PC-9 (cell line): ENCODE measurements at regions not wholly inside any gene's neighbourhood (a gene's known extent, or its start where the extent isn't known, plus 50 kb on each side); places are given as distances from the start of the nearest gene placed in this dataset.

Experiments
- BruUV-seq: library from RNA; stranded (reverse); fragments of 400-500 nt; replicated peaks from 2 replicates; lab custom pipeline; 2021; lab: Mats Ljungman, UMichigan
- CTCF ChIA-PET: fragments of 300-600 bp; sonication (Branson Sonifier 250); formaldehyde crosslinking; loops from one replicate; lab custom pipeline; 2022; ENCODE audit warnings: antibody characterized with exemption; lab: Charles Lee
- POLR2A ChIA-PET: fragments of 300-600 bp; sonication (Branson Sonifier 250); formaldehyde crosslinking; loops from one replicate; lab custom pipeline; 2022; ENCODE audit warnings: antibody characterized with exemption; ENCODE audit not compliant: unreplicated experiment; lab: Charles Lee
- DNase-seq, 2 experiments: peaks; one replicate each; pipeline versions ENCODE4 v3.0.0 to v3.0.0-alpha.2; 2015 to 2022; ENCODE audit warnings: mixed read lengths in 1 of 2
- H2AFZ ChIP-seq: fragments of 200-600 bp; sonication (generic); 2 replicates; pipeline ENCODE4 v1.8.1; 2017; ENCODE audit warnings: antibody characterized with exemption
- H3F3A ChIP-seq: fragments of 200-600 bp; sonication (generic); 2 replicates; pipeline ENCODE4 v1.8.1; 2017; ENCODE audit warnings: antibody characterized with exemption, mild to moderate bottlenecking, low read depth; ENCODE audit not compliant: insufficient read depth
- H3K27ac ChIP-seq: fragments of 200-600 bp; sonication (generic); 2 replicates; pipeline ENCODE4 v1.6.1; 2016; ENCODE audit warnings: mixed run types
- H3K27me3 ChIP-seq: fragments of 200-600 bp; sonication (generic); 2 replicates; pipeline ENCODE4 v1.6.1; 2016; ENCODE audit warnings: low read depth, mixed run types; ENCODE audit not compliant: insufficient read depth
- H3K36me3 ChIP-seq: fragments of 200-600 bp; sonication (generic); 2 replicates; pipeline ENCODE4 v1.6.1; 2016; ENCODE audit warnings: low read depth, mixed run types
- H3K4me1 ChIP-seq: fragments of 200-600 bp; sonication (generic); replicated peaks from 2 replicates; pipeline ENCODE4 v1.6.1; 2016; ENCODE audit warnings: mixed run types; ENCODE audit not compliant: insufficient read depth
- H3K4me2 ChIP-seq: fragments of 200-600 bp; sonication (generic); 2 replicates; pipeline ENCODE4 v1.6.1; 2017; ENCODE audit warnings: mixed run types
- H3K4me3 ChIP-seq: fragments of 200-600 bp; sonication (generic); 2 replicates; pipeline ENCODE4 v1.6.1; 2016; ENCODE audit warnings: mixed run types
- H3K79me2 ChIP-seq: fragments of 200-600 bp; sonication (generic); 2 replicates; pipeline ENCODE4 v1.6.1; 2017; ENCODE audit warnings: low read depth, mixed run types
- H3K9me2 ChIP-seq: fragments of 200-600 bp; sonication (generic); 2 replicates; pipeline ENCODE4 v1.8.1; 2017; ENCODE audit warnings: mild to moderate bottlenecking; ENCODE audit not compliant: insufficient read depth
- H3K9me3 ChIP-seq: fragments of 200-600 bp; sonication (generic); 2 replicates; pipeline ENCODE4 v1.8.1; 2016; ENCODE audit warnings: low read depth; ENCODE audit not compliant: insufficient read depth
- H4K20me1 ChIP-seq: fragments of 200-600 bp; sonication (generic); 2 replicates; pipeline ENCODE4 v1.8.1; 2017; ENCODE audit not compliant: insufficient read depth
- CTCF ChIP-seq: fragments of 200-600 bp; sonication (generic); conservative IDR thresholded peaks from 2 replicates; pipeline ENCODE4 v1.6.1; 2017; ENCODE audit warnings: mixed run types, antibody characterized with exemption, mild to moderate bottlenecking, moderate library complexity
- EZH2 ChIP-seq: fragments of 200-600 bp; sonication (generic); IDR thresholded peaks from 2 replicates; pipeline ENCODE4 v1.8.0; 2017; ENCODE audit warnings: antibody characterized with exemption, low read depth
- intact Hi-C: fragments of 100-400 bp; cut with micrococcal nuclease; formaldehyde crosslinking; loops from one replicate; pipeline ENCODE4 v1.10.0; 2022; ENCODE audit not compliant: unreplicated experiment

- Histone ChIP-seq H3K4me1 (no peaks in the 10 kb centered on the region), H3K27me3 (peaks cover 100% of the 10 kb centered on the region), H3K9me2 (no peaks in the 10 kb centered on the region), H3K4me2 (no peak overlapping the region), H3K4me3 (no peak overlapping the region), H3K36me3 (no peaks in the 10 kb centered on the region), H3F3A (no peaks in the 10 kb centered on the region), H2AFZ (no peak overlapping the region), H4K20me1 (no peaks in the 10 kb centered on the region), H3K79me2 (no peaks in the 10 kb centered on the region), H3K27ac (no peak overlapping the region), H3K9me3 (no peaks in the 10 kb centered on the region)
- intact Hi-C loops = no loop called here
- no TSS peak for BruUV-seq
- DNase-seq = no peak
- ChIA-PET POLR2A (no interaction called here), CTCF (no interaction called here)
- TF ChIP-seq CTCF (no peak), EZH2 (no peak)
These were observed 190.0 kb downstream of the OLFM1 start for GRCh38 chr9:135277219-135278201.

GRCh38 chr9:135278586-135278985, 191.1 kb downstream of the OLFM1 start:
- Histone ChIP-seq H3K9me2 (no peaks in the 10 kb centered on the region), H3K27me3 (peaks cover 99% of the 10 kb centered on the region), H3K79me2 (no peaks in the 10 kb centered on the region), H4K20me1 (no peaks in the 10 kb centered on the region), H3K4me2 (no peak overlapping the region), H3K4me3 (no peak overlapping the region), H2AFZ (no peak overlapping the region), H3K36me3 (no peaks in the 10 kb centered on the region), H3K9me3 (no peaks in the 10 kb centered on the region), H3F3A (no peaks in the 10 kb centered on the region), H3K27ac (no peak overlapping the region), H3K4me1 (no peaks in the 10 kb centered on the region)
- intact Hi-C loops = no loop called here
- no peak for DNase-seq
- ChIA-PET CTCF (no interaction called here), POLR2A (no interaction called here)
- BruUV-seq = no TSS peak
- TF ChIP-seq EZH2 = no peak

- H3K4me2 ChIP-seq = no peak overlapping the region
- intact Hi-C loops = no loop called here
- H3K27me3 ChIP-seq = peaks cover 97% of the 10 kb centered on the region
These were observed 191.9 kb downstream of the OLFM1 start for GRCh38 chr9:135279385-135279784.

More at GRCh38 chr9:135279385-135279784, 191.9 kb downstream of the OLFM1 start:
- Histone ChIP-seq H3F3A (no peaks in the 10 kb centered on the region), H3K9me2 (no peaks in the 10 kb centered on the region), H3K36me3 (no peaks in the 10 kb centered on the region), H3K79me2 (no peaks in the 10 kb centered on the region), H3K9me3 (no peaks in the 10 kb centered on the region), H4K20me1 (no peaks in the 10 kb centered on the region), H2AFZ (no peak overlapping the region), H3K4me3 (no peak overlapping the region), H3K4me1 (no peaks in the 10 kb centered on the region), H3K27ac (no peak overlapping the region)
- POLR2A ChIA-PET = no interaction called here
- no peak for DNase-seq
- no TSS peak for BruUV-seq
- CTCF ChIA-PET = no interaction called here
- TF ChIP-seq CTCF (no peak), EZH2 (no peak)
